ENCODE measurements at regions not wholly inside any gene's neighbourhood (a gene's known extent, or its start where the extent isn't known, plus 50 kb on each side); places are given as distances from the start of the nearest gene placed in this dataset.

GRCh38 chr10:44680764-44681163 lies 230.4 kb upstream of the TMEM72 start:
- Histone ChIP-seq H3K27me3 (replicated peaks in 1 of 4; ENCODE audit: control extremely low read depth in 1 of 4, control insufficient read depth in 3 of 4, insufficient read depth in 4 of 4, low read length in 3 of 4) (no peaks in the 10 kb centered on the region), H3K9me3 (ENCODE audit: control extremely low read depth in 1 of 3, control insufficient read depth in 2 of 3, insufficient read depth in 1 of 3, low read length in 2 of 3) (no peaks in the 10 kb centered on the region), H3K36me3 (replicated peaks in 1 of 2; ENCODE audit: control extremely low read depth in 1 of 2, control insufficient read depth in 1 of 2, extremely low read depth in 1 of 2, insufficient read depth in 2 of 2, low read length in 1 of 2) (no peaks in the 10 kb centered on the region), H3K4me1 (ENCODE audit: control insufficient read depth in 2 of 2, insufficient read depth in 2 of 2, low read length in 2 of 2) (no peaks in the 10 kb centered on the region), H3K4me2 (replicated peaks; ENCODE audit: low read depth, low read length, poor library complexity, severe bottlenecking) (no peak overlapping the region), H3K4me3 (ENCODE audit: control extremely low read depth in 1 of 5, extremely low read depth in 1 of 5, insufficient read depth in 1 of 5, low read depth in 2 of 5, low read length in 4 of 5) (no peak overlapping the region), H3K27ac (ENCODE audit: low read length in 2 of 2) (no peak overlapping the region), H4K20me1 (ENCODE audit: control insufficient read depth, insufficient read depth, low read length, poor library complexity, severe bottlenecking) (no peaks in the 10 kb centered on the region), H3K9ac (ENCODE audit: low read length) (no peak overlapping the region), H2AFZ (ENCODE audit: insufficient read depth, low read depth, low read length, poor library complexity, severe bottlenecking) (no peak overlapping the region), H3K79me2 (ENCODE audit: control insufficient read depth, insufficient read depth, low read length) (no peaks in the 10 kb centered on the region)
- no peak overlapping the region for H3K4me3 Mint-ChIP-seq
- H3K27ac Mint-ChIP-seq = no peak overlapping the region
- H3K27me3 Mint-ChIP-seq = no peaks in the 10 kb centered on the region
- intact Hi-C loops (cut with micrococcal nuclease) = no loop called here
- no peaks in the 10 kb centered on the region for H3K4me1 Mint-ChIP-seq
- POLR2A ChIA-PET = no interaction called here
- no peak for DNase-seq
- CTCF ChIA-PET = no interaction called here
- ATAC-seq (ENCODE audit: low read depth) = no peak
- 92% methylated on average over 6 of the region's 6 CpGs for WGBS (ENCODE audit: insufficient coverage)
- H3K9me3 Mint-ChIP-seq (ENCODE audit: insufficient read depth) = no peaks in the 10 kb centered on the region
- no peak for TF ChIP-seq EZH2 (IDR thresholded peaks at IDR 0.05; ENCODE audit: borderline replicate concordance, insufficient read depth, low read depth, low read length, poor library complexity, severe bottlenecking)
- TF ChIP-seq, protein P1, sequence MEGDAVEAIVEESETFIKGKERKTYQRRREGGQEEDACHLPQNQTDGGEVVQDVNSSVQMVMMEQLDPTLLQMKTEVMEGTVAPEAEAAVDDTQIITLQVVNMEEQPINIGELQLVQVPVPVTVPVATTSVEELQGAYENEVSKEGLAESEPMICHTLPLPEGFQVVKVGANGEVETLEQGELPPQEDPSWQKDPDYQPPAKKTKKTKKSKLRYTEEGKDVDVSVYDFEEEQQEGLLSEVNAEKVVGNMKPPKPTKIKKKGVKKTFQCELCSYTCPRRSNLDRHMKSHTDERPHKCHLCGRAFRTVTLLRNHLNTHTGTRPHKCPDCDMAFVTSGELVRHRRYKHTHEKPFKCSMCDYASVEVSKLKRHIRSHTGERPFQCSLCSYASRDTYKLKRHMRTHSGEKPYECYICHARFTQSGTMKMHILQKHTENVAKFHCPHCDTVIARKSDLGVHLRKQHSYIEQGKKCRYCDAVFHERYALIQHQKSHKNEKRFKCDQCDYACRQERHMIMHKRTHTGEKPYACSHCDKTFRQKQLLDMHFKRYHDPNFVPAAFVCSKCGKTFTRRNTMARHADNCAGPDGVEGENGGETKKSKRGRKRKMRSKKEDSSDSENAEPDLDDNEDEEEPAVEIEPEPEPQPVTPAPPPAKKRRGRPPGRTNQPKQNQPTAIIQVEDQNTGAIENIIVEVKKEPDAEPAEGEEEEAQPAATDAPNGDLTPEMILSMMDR (IDR thresholded peaks at IDR 0.05) = no peak

GRCh38 chr10:44682507-44682906 lies 228.6 kb upstream of the TMEM72 start:
- ATAC-seq (ENCODE audit: low read depth) (no peak), DNase-seq (no peak)
- Histone ChIP-seq H3K4me3 (ENCODE audit: control extremely low read depth in 1 of 5, extremely low read depth in 1 of 5, insufficient read depth in 1 of 5, low read depth in 2 of 5, low read length in 4 of 5) (no peak overlapping the region), H4K20me1 (ENCODE audit: control insufficient read depth, insufficient read depth, low read length, poor library complexity, severe bottlenecking) (no peaks in the 10 kb centered on the region), H3K27me3 (replicated peaks in 1 of 4; ENCODE audit: control extremely low read depth in 1 of 4, control insufficient read depth in 3 of 4, insufficient read depth in 4 of 4, low read length in 3 of 4) (no peaks in the 10 kb centered on the region), H2AFZ (ENCODE audit: insufficient read depth, low read depth, low read length, poor library complexity, severe bottlenecking) (no peak overlapping the region), H3K4me2 (replicated peaks; ENCODE audit: low read depth, low read length, poor library complexity, severe bottlenecking) (no peak overlapping the region), H3K9me3 (ENCODE audit: control extremely low read depth in 1 of 3, control insufficient read depth in 2 of 3, insufficient read depth in 1 of 3, low read length in 2 of 3) (no peaks in the 10 kb centered on the region), H3K4me1 (ENCODE audit: control insufficient read depth in 2 of 2, insufficient read depth in 2 of 2, low read length in 2 of 2) (no peaks in the 10 kb centered on the region), H3K27ac (ENCODE audit: low read length in 2 of 2) (no peak overlapping the region), H3K79me2 (ENCODE audit: control insufficient read depth, insufficient read depth, low read length) (no peaks in the 10 kb centered on the region), H3K9ac (ENCODE audit: low read length) (no peak overlapping the region), H3K36me3 (replicated peaks in 1 of 2; ENCODE audit: control extremely low read depth in 1 of 2, control insufficient read depth in 1 of 2, extremely low read depth in 1 of 2, insufficient read depth in 2 of 2, low read length in 1 of 2) (no peaks in the 10 kb centered on the region)
- ChIA-PET POLR2A (no interaction called here), CTCF (no interaction called here)
- H3K4me3 Mint-ChIP-seq = no peak overlapping the region
- TF ChIP-seq, protein P1 (IDR thresholded peaks at IDR 0.05) = no peak
- TF ChIP-seq EZH2 (IDR thresholded peaks at IDR 0.05; ENCODE audit: borderline replicate concordance, insufficient read depth, low read depth, low read length, poor library complexity, severe bottlenecking) = no peak
- intact Hi-C loops (cut with micrococcal nuclease) = no loop called here
- no peaks in the 10 kb centered on the region for H3K9me3 Mint-ChIP-seq (ENCODE audit: insufficient read depth)
- WGBS (ENCODE audit: insufficient coverage) = 96% methylated on average over 7 of the region's 7 CpGs
- no peaks in the 10 kb centered on the region for H3K4me1 Mint-ChIP-seq
- H3K27ac Mint-ChIP-seq = no peak overlapping the region
- H3K27me3 Mint-ChIP-seq = no peaks in the 10 kb centered on the region

Data from B cell (primary cell).